ENCODE measurements at regions not wholly inside any gene's neighbourhood (a gene's known extent, or its start where the extent isn't known, plus 50 kb on each side); places are given as distances from the start of the nearest gene placed in this dataset.
"Not testable (repeated sequence)": the region's sequence is repeated elsewhere in the genome, so short reads cannot be mapped to it uniquely, and the experiment has no call there.

DNA sequence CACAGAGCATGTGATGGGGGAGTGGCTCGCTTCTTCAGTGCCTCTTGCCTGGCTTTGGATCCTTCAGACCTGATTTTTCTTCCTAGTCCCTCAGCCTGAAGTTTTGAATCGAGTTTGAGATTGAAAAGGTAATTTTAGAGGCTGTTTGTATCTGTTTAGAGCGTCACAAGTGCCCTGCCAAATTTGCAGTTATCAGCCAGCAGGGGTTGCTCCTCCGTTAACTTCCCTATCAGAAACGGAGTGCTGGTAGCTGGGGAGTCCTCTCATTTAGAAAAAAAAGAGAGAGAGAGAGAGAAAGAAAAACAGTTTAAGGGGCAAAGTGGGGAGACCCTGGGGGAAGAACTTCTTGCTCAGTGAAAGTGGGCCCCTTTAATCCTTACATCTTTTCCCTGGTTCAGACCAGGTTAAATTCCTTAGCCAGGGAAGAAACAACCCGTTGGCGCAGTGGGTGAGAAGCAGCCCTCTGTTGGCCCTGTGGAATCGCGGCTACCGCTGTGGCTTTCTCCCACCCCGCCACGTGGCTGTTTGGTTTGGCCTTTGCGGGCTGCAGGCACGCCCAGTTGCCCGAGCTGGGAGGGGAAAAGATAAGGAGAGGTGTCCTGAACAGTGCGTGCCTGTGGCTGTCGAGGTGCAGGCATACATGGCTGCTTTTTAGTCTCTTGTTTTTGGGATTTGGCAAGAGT, 576.7 kb upstream of the ACO1 start:
- DNase-seq (ENCODE audit: low read depth in 4 of 4, low spot score in 3 of 4): no peak

DNA sequence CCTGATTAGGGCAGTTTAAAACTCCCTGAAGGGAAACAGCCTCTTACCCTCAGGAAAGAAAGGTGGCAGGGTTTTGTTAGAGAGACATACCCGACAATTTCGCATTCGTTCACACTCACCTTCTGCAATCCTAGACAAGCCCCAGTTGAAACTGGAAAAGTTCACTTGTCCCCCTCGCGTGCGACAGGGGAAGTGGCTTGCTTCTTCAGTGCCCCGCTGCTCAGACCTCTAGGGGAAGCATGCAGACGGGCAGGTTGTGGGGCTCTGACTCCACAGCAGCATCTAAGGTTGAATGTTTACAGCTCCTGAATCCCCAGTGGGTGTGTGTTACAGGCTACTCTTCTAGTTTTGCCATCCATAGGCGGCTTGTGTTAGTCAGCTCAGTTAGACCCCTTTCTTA, 575.7 kb upstream of the ACO1 start:
- no peak for DNase-seq (ENCODE audit: low read depth in 4 of 4, low spot score in 3 of 4)

DNA sequence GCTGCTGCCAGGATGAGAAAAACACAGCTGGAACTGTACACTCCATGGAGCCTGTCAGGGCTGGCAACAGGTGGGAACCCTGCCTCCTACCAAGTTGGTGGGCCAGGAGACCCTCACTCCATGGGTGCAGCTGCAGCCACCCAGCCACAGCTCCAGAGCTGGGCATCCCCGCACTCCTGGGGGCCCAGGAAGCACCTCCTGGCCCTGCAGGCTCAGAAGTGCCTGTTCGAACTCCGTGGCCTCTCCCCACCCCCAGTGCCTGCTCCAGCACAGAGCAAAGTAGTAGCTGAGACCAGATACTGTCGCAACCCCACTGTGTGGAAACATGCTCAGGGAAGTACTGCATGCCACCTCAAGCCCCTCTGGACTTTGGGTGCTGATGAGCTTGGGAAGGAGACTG, 564.0 kb upstream of the ACO1 start:
- no peak for DNase-seq (ENCODE audit: low read depth in 4 of 4, low spot score in 3 of 4)

DNA sequence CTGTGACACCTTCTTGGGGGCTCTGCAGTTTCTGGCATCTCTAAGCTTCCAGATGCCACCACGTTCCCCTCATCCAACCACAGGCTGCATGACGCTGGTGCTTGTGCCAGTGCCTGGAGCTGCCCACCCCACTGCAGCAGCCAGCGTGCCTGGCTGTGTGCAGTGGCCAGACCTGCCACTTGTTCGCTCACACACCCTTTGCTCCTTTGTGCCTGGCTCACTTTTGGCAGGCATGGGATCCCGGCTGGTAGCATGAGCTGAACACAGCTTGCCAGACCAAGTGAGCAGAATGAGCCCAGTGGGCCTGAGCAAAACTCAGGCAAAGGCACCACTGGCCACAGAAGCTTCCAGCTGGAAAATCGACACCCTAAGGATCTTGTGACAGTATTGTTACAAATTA, 562.9 kb upstream of the ACO1 start:
- DNase-seq (ENCODE audit: low read depth in 4 of 4, low spot score in 3 of 4): no peak

DNA sequence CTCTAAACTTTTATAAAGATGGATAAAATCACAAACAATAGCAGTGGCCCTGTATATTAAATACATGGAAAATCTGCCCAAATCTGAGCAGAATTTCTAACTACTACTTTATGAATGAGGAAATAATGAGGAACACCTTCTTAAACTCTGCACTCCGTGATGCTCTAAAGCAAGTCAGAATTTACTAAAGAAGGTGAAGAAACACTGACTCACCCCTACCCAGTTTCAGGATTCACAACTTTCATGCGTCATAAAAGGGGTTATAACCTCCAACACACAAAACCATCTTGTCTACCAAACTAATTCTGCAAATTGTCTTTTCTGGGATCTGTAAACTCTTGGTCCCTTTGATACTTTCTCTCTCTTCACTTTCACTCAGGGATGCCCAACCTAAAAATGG, 561.1 kb upstream of the ACO1 start:
- no peak for DNase-seq (ENCODE audit: low read depth in 4 of 4, low spot score in 3 of 4)

DNA sequence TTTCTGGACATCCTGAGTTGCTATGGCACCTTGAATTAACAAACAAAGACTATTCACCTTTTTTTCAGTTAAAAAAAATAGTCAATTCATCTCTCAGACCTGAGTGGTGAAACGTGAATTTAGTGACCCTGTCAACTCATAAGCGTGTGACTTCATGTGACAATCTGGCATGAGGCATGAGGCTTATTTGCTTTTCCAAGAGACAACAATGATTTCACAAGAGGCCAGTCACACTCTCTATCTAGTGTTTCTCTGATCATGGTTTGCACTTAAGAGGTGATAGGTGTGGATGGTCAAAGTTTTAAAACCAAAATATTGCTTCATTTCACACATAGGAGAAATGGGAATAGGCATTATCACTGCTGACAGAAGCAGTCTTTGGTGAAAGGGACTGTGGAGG, 559.6 kb upstream of the ACO1 start:
- no peak for DNase-seq (ENCODE audit: low read depth in 4 of 4, low spot score in 3 of 4)

DNA sequence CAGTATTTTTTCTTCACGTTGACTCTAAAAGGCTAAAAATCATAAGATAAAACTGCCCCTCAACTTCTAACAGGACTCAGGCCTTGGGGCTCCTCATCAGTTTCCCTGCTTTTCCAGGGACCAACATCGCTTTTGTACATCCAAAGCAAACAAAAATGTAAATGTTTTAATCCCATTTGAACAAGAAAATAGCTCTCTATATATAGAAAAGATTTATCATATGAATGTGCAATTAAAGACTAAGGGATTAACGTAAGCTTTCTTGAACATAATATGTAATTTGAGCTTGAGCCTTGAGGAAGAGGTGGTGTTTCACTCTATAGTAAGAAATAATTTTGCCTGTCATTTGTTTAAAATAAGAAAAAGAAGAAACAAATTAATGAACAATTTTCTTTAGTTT, 547.2 kb upstream of the ACO1 start:
- DNase-seq (ENCODE audit: low read depth in 4 of 4, low spot score in 3 of 4): no peak

DNA sequence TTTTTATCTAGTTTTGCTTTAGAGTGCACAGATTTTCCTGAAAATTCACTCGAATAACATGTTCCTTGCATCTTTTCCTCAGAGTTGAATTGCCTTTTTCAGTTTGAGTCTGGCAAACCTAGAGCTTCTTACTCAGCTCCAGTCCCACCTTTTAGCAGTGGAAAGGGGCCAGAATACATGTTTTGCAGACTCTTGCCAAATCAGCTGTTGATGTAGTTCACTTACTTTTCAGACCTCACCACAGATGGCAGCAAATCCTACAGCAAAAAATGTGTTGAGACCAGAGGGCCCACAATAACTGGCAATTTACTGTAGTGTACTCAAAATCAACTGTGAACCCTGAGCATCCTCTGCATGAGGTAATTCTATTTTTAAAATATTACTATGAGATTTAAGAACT, 545.2 kb upstream of the ACO1 start:
- peak in 1 of 4 donors; percentile 7 for DNase-seq (ENCODE audit: low read depth in 4 of 4, low spot score in 3 of 4)

DNA sequence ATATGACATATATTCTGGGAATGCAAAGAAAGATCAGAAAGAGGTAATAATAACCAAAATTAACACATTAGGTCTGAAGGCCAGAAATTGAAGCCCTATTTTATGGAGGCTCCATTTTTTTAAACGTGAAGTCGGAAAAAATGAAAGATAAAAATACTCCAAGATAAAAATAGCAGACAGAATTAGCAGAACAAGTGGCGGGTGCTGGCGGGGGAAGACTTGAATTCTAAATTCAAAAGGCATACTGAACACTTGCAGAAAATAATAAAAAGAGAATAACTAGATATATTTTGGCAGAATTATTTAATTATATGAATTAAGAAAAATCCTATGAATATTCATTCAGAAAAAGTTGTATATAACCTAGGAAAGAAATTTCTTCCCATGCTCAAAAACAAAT, 543.7 kb upstream of the ACO1 start:
- no peak for DNase-seq (ENCODE audit: low read depth in 4 of 4, low spot score in 3 of 4)

DNA sequence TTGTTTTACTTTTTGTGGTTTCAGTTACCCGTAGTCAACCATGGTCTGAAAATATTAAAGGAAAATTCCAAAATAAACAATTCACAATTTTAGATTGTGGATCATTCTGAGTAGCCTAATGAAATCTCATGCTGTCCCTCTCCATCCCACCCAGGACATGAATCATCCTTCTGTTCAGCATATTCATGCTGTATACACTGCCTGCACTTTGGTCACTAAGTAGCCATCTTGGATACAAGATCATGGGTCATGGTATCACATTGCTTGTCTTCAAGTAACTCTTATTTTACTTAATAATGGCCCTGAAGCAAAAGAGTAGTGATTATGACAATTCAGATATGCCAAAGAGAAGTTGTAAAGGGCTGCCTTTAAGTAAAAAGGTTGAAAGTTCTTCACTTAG, 536.5 kb upstream of the ACO1 start:
- DNase-seq (ENCODE audit: low read depth in 4 of 4, low spot score in 3 of 4): no peak

DNA sequence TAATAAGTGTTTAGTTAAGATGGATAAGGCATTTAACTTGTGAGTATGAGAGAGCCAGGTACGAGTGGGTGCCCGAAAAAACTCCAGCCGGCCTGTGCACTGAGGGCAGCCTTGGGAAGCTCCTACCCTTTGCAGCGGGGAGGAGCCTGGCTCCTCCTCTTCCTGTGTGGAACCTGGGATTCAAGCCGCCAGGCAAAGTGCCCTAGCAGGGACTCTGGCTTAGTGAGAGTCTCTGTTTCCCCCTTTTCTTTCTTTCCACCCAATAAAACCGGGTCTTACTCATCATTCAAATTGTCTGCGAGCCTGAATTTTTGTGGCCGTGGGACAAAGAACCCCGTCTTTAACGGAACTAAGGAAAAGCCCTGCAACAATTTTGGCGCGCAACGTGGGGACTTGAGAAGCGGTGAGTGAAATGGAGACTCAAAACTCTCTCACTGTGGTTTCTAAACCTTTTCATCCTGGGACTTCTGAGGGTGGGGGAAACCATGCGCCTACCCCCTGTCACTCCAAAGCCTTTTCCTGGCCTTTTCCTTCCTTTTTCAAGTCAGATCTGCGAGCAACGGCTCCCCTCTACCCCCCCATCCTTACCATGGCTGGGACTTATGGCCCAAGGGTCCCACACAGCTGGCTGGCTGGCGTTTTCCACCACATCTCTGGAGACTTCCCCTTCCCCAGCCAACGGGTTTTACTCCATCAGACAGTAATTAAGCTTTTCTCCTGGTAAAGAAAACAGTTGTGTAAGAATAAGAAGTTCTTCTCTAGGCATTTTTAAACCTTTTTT, 535.7 kb upstream of the ACO1 start:
- DNase-seq (ENCODE audit: low read depth in 4 of 4, low spot score in 3 of 4): no peak

DNA sequence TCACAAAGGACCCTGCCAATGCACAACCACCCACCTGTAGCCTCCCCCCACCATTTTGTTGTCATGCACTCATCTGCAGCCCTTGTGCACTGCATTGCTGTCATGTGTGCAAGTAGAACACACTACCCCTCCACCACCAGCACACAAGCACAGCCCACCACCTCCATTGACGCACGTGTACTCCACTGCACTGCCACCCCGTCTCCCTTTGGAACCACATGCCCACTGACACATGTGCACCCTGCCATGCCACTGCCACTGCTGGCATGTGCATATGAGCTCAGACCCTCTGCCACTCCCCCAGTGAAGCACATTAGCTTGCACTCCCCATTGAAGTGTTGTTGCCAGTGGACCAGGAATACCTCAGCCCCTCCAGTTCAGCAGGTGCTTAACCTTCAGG, 530.3 kb upstream of the ACO1 start:
- DNase-seq (ENCODE audit: low read depth in 4 of 4, low spot score in 3 of 4): no peak

DNA sequence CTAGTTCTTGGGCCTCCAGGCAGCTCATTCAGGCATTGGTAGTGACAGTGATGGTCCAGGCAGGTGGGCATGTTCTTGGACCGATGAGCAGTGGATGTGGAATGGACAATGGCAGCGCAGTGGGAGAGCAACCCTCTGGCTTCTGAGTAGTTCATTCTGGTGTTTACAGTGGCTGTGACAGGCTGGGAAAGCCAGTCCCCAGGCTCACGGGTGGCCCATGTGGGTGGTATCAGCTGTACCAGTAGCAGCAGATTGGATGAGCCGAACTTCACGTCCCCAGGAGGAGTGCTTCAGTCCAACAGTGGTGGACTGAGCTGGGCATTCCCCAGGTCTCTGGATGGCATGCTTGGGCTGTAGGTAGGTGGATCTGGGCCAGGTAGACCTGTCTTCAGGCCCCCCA, 515.6 kb upstream of the ACO1 start:
- DNase-seq (ENCODE audit: low read depth in 4 of 4, low spot score in 3 of 4): no peak

DNA sequence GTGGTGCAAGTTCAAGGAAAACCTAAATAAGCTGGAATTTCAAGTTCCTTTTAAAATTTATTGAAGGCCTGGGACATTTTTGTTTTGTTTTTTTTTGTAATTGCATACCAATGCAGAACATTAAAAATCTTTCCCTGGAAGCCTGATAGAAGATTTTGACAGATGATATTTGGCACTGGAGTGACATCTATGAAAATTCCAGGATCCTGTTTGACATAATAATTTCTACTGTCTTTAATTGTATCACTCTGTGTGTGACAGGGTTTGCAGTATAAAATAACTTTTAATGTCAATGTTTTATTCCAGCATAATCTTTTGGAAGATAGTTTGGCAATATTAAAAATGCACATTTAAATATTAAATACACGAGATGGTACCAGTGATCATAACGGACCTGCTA, 514.2 kb upstream of the ACO1 start:
- DNase-seq (ENCODE audit: low read depth in 4 of 4, low spot score in 3 of 4): no peak

DNA sequence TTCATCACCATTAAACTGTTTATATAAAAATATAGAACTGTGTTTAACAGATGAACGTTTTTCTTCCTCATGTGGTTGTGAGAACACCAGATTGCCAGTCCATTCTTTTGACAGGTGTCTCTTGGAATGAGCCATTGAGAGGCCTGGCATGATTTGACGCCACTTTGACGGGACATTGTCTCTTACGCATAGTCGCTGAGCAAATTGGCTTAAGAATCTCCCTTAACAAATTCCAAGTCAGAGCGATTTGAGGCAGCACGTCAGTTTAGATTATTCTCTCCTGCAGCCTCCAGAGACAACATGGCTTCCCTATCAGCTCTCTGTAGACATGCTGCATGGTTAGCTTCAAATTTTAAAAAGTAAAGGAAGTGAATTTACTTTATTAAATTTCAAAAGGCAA, 510.7 kb upstream of the ACO1 start:
- no peak for DNase-seq (ENCODE audit: low read depth in 4 of 4, low spot score in 3 of 4)

DNA sequence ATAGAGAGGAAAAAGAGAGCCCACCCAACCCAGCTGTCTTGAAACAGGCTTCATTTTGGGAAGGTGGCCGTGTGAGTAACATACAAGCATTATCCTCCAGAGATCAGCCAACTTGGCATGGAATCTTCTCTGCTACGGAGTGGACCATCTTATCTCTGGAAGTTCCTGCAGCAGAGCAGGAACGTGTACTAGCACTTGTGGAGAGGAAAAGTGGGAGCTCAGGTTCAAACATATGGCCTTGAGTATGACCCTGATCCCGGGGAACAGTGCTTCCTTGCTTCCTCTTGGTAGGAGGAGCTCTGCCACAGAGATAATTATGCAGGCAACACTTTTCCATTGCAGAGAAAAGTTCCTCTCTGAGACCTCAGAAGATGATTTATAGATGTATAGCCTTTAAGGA, 490.4 kb upstream of the ACO1 start:
- no peak for DNase-seq (ENCODE audit: low read depth in 4 of 4, low spot score in 3 of 4)

DNA sequence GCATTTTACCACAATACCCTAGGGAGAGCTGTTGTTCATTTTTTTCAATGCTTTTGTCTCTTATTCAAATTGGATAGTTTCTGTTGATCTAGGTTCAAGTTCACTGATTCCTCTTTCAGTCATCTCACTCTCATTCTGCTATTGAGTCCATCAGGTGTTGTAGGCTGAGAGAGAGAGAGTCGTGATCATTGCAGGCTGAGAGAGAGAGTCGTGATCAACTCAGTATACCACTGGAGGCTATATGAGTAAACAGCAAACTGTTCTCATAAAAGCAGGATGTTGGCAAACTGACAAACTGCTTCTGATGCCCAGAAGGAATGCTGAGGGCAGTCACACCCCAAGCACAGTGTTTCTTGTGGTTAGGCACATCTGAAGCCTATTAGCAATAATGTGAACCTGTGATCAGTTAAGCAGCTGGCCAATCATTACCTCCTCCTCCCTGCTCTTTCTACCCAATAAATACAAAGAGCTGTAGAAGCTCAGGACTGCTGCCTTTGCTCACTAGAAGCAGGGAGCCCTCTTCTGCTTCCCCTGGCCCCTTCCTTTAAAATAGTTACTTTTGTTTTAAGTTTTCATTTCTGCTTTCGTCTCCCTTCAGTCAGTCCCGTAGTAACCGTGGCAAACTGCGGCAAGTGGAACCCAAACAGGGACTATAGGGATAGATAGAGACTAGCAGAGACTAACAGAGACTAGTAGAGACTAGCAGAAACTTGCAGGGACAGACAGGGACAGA, 476.1 kb upstream of the ACO1 start:
- no peak for DNase-seq (ENCODE audit: low read depth in 4 of 4, low spot score in 3 of 4)

DNA sequence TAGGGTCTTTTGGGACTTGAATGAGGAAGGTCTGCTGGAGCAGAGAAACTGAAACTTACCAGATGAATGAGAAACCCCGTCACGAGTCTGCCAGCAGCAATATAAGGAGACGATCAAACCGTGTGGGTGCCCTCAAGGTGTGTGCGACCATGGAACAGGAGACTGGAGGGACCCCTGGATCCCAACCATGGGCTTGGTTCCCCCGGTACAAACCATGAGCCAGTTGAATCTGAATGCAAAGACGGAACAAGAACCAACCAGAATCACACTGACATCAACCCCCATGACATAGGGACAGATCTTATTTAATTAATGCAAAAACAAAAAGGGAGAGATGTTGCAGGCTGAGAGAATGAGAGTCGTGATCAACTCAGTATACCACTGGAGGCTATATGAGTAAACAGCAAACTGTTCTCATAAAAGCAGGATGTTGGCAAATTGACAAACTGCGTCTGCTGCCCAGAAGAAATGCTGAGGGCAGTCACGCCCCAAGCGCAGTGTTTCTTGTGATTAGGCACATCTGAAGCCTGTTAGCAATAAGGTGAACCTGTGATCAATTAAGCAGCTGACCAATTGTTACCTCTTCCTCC, 475.5 kb upstream of the ACO1 start:
- DNase-seq (ENCODE audit: low read depth in 4 of 4, low spot score in 3 of 4): no peak

DNA sequence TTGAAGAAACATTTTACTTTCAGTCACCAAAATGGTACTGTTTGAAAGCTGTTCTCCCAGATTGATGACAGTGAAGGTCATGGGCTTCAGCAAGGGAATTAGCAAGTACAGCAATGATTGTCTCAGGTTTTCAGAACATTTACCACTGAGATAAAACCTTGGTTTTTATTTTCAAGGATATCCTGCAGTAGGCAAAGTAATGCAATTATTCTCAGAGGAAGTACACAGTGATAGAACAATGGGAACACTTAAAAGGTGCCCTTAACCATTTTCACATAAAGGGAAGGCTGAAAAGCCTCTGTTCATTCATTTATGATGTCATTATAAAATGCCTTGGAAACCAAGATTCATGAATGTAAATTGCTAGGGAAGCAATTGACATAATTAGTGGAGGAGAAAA, 471.8 kb upstream of the ACO1 start:
- no peak for DNase-seq (ENCODE audit: low read depth in 4 of 4, low spot score in 3 of 4)

DNA sequence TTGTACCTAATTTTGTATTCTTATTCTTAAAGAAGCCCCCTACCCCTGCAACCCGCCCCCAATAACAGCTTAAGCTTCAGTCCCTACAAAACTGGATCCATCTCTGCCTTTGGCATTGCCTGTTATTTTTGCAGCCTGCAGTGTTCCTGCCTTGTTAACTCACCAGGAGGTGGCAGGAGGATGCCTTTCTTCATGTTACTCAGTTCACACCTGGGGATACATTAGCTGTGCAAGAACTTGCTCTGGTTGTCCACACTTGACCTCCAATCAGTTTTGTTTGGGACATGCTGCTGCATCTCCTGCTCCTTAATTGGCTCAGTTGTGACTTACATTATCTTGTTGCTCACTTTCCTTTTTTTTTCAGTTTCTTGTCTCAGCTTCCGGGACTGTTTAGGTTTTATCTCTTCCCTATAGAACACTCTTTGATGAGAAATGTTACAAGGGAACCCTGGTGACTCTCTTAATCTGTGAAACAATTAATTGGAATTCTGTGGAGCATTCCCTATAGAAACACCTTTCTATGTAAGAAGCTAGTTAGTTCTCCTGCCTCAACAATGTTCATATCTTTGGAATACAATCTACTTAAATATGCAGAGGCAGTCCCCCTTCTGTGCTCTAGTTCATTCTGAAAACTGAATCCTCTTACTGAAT, 467.7 kb upstream of the ACO1 start:
- DNase-seq (ENCODE audit: low read depth in 4 of 4, low spot score in 3 of 4): no peak

DNA sequence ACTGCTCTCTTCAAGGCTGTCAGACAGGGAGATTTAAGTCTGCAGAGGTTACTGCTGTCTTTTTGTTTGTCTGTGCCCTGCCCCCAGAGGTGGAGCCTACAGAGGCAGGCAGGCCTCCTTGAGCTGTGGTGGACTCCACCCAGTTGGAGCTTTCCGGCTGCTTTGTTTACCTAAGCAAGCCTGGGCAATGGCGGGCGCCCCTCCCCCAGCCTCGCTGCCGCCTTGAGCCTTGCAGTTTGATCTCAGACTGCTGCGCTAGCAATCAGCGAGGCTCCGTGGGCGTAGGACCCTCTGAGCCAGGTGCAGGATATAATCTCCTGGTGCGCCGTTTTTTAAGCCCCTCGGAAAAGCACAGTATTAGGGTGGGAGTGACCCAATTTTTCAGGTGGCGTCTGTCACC, 446.7 kb upstream of the ACO1 start:
- not testable (repeated sequence) for DNase-seq (ENCODE audit: low read depth in 4 of 4, low spot score in 3 of 4)

Measured in right renal pelvis (tissue), 4 donors.